Tibial artery (tissue), 4 donors: ENCODE measurements at regions not wholly inside any gene's neighbourhood (a gene's known extent, or its start where the extent isn't known, plus 50 kb on each side); places are given as distances from the start of the nearest gene placed in this dataset.
A peak's percentile ranks its signal among the peaks of the same experiment; 100 is the strongest.
"Not testable (repeated sequence)": the region's sequence is repeated elsewhere in the genome, so short reads cannot be mapped to it uniquely, and the experiment has no call there.

Source experiments
- DNase-seq, 2 donors: peaks; one replicate each; pipeline ENCODE4 v3.0.0-alpha.2; 2019
- H3K27ac ChIP-seq, 2 donors: fragments of 200-600 bp; sonication (generic) in 1 of 2; 1 replicate in 1 of 2; 2 replicates in 1 of 2; pipeline ENCODE4 v1.5.1; 2018 to 2019; ENCODE audit warnings: mild to moderate bottlenecking in 1 of 2
- H3K27me3 ChIP-seq, 2 donors: fragments of 200-600 bp; sonication (generic) in 1 of 2; one replicate each; pipeline versions ENCODE4 v1.5.1 to v1.6.0; 2016 to 2019
- H3K36me3 ChIP-seq, 3 donors: fragments of 200-600 bp; sonication (generic) in 2 of 3; one replicate each; pipeline ENCODE4 v1.5.1; 2016 to 2019; ENCODE audit warnings: mild to moderate bottlenecking in 2 of 3
- H3K4me1 ChIP-seq, 4 donors: fragments of 200-600 bp; sonication (generic) in 2 of 4; 1 replicate in 3 of 4; 2 replicates in 1 of 4; pipeline ENCODE4 v1.5.1; 2016 to 2019
- H3K4me3 ChIP-seq, 2 donors: fragments of 200-600 bp; sonication (generic) in 1 of 2; 1 replicate in 1 of 2; 2 replicates in 1 of 2; pipeline ENCODE4 v1.5.1; 2018 to 2019; ENCODE audit warnings: mild to moderate bottlenecking in 2 of 2
- H3K9me3 ChIP-seq, 3 donors: fragments of 200-600 bp; sonication (generic) in 1 of 3; one replicate each; pipeline ENCODE4 v1.5.1; 2016 to 2019
- CTCF ChIP-seq, 2 experiments: fragments of 200-600 bp in 1 of 2; fragments of 450-650 bp in 1 of 2; IDR thresholded peaks; one replicate each; pipeline ENCODE4 v1.5.1; 2017 to 2019; ENCODE audit warnings: antibody characterized with exemption in 2 of 2, mild to moderate bottlenecking in 1 of 2, moderate library complexity in 1 of 2
- intact Hi-C: fragments of 100-400 bp; cut with DNase I; formaldehyde crosslinking; loops from one replicate; pipeline ENCODE4 v1.15.0; 2023; ENCODE audit warnings: low total_unique reads

GRCh38 chr22:11307998-11308397 lies 4220.0 kb upstream of the OR11H1 start:
- DNase-seq = no peak
- Histone ChIP-seq H3K27ac (no peak overlapping the region), H3K27me3 (no peaks in the 10 kb centered on the region), H3K9me3 (peaks cover 0 to 42% (median 15%) of the 10 kb centered on the region in 3 donors), H3K36me3 (no peaks in the 10 kb centered on the region), H3K4me3 (no peak overlapping the region), H3K4me1 (no peaks in the 10 kb centered on the region)
- no peak for TF ChIP-seq CTCF (IDR thresholded peaks at IDR 0.05)
- intact Hi-C loops = no loop called here

GRCh38 chr22:11309777-11310176 lies 4218.2 kb upstream of the OR11H1 start:
- H3K36me3 ChIP-seq, H3K27ac ChIP-seq, H3K4me3 ChIP-seq, intact Hi-C loops, H3K4me1 ChIP-seq, DNase-seq, H3K27me3 ChIP-seq: not testable (repeated sequence)
- H3K9me3 ChIP-seq = peaks cover 0 to 45% (median 15%) of the 10 kb centered on the region in 3 donors

GRCh38 chr22:11310647-11311046 lies 4217.3 kb upstream of the OR11H1 start:
- intact Hi-C loops, H3K27me3 ChIP-seq, H3K36me3 ChIP-seq, DNase-seq, H3K4me3 ChIP-seq, H3K27ac ChIP-seq, H3K4me1 ChIP-seq: not testable (repeated sequence)
- H3K9me3 ChIP-seq = peaks cover 0 to 40% (median 15%) of the 10 kb centered on the region in 3 donors

- intact Hi-C loops, H3K27ac ChIP-seq, H3K4me1 ChIP-seq, H3K4me3 ChIP-seq, DNase-seq, H3K27me3 ChIP-seq, H3K36me3 ChIP-seq: not testable (repeated sequence)
- H3K9me3 ChIP-seq = peaks cover 0 to 28% (median 15%) of the 10 kb centered on the region in 3 donors
Measured at GRCh38 chr22:11312640-11313039, 4215.4 kb upstream of the OR11H1 start.

GRCh38 chr22:11313040-11313759 lies 4214.8 kb upstream of the OR11H1 start:
- H3K27ac ChIP-seq, intact Hi-C loops, H3K27me3 ChIP-seq, DNase-seq, H3K36me3 ChIP-seq, H3K4me1 ChIP-seq, H3K4me3 ChIP-seq: not testable (repeated sequence)
- peaks cover 0 to 23% (median 10%) of the 10 kb centered on the region in 3 donors for H3K9me3 ChIP-seq

- intact Hi-C loops, H3K36me3 ChIP-seq, H3K27me3 ChIP-seq, H3K4me1 ChIP-seq, H3K27ac ChIP-seq, H3K9me3 ChIP-seq, H3K4me3 ChIP-seq, DNase-seq: not testable (repeated sequence)
Measured at GRCh38 chr22:11318633-11319032, 4209.4 kb upstream of the OR11H1 start.

GRCh38 chr22:11324439-11325037 lies 4203.5 kb upstream of the OR11H1 start:
- H3K27me3 ChIP-seq, H3K27ac ChIP-seq, H3K4me3 ChIP-seq, intact Hi-C loops, H3K36me3 ChIP-seq, DNase-seq, H3K9me3 ChIP-seq, H3K4me1 ChIP-seq: not testable (repeated sequence)

GRCh38 chr22:11325767-11326166 lies 4202.2 kb upstream of the OR11H1 start:
- intact Hi-C loops = no loop called here
- no peaks in the 10 kb centered on the region for H3K36me3 ChIP-seq
- peaks cover 0 to 7% (median 3%) of the 10 kb centered on the region in 3 donors for H3K9me3 ChIP-seq
- no peak overlapping the region for H3K27ac ChIP-seq
- no peak overlapping the region for H3K4me3 ChIP-seq
- no peak for TF ChIP-seq CTCF (IDR thresholded peaks at IDR 0.05)
- H3K4me1 ChIP-seq = no peaks in the 10 kb centered on the region
- no peak for DNase-seq
- no peaks in the 10 kb centered on the region for H3K27me3 ChIP-seq

- H3K4me3 ChIP-seq, H3K4me1 ChIP-seq, H3K27me3 ChIP-seq, H3K36me3 ChIP-seq, H3K9me3 ChIP-seq, H3K27ac ChIP-seq, intact Hi-C loops: not testable (repeated sequence)
- DNase-seq = peak in 1 of 2 donors; percentile 66
Measured at GRCh38 chr22:11341387-11342068, 4186.5 kb upstream of the OR11H1 start.

- DNase-seq, intact Hi-C loops, H3K36me3 ChIP-seq, H3K4me3 ChIP-seq, H3K27ac ChIP-seq, H3K4me1 ChIP-seq, H3K9me3 ChIP-seq, H3K27me3 ChIP-seq: not testable (repeated sequence)
Measured at GRCh38 chr22:11351181-11351580, 4176.8 kb upstream of the OR11H1 start.

GRCh38 chr22:11352287-11352686 lies 4175.7 kb upstream of the OR11H1 start:
- intact Hi-C loops = not testable (repeated sequence)

More at GRCh38 chr22:11352287-11352686, 4175.7 kb upstream of the OR11H1 start:
- H3K36me3 ChIP-seq, H3K27ac ChIP-seq, H3K27me3 ChIP-seq, H3K4me1 ChIP-seq, DNase-seq, H3K4me3 ChIP-seq, H3K9me3 ChIP-seq: not testable (repeated sequence)
